ENCODE measurements at regions not wholly inside any gene's neighbourhood (a gene's known extent, or its start where the extent isn't known, plus 50 kb on each side); places are given as distances from the start of the nearest gene placed in this dataset.
"Not testable (repeated sequence)": the region's sequence is repeated elsewhere in the genome, so short reads cannot be mapped to it uniquely, and the experiment has no call there.

- no peak for ATAC-seq
- no peak overlapping the region for H3K4me3 ChIP-seq
- no peak for DNase-seq
- H3K36me3 ChIP-seq (ENCODE audit: low read depth) = no peaks in the 10 kb centered on the region
- peaks cover 9% of the 10 kb centered on the region for H3K4me1 ChIP-seq (ENCODE audit: low read depth)
- intact Hi-C loops (cut with DNase I, micrococcal nuclease) = no loop called here
- no peaks in the 10 kb centered on the region for H3K9me3 ChIP-seq
- TF ChIP-seq, protein P1, sequence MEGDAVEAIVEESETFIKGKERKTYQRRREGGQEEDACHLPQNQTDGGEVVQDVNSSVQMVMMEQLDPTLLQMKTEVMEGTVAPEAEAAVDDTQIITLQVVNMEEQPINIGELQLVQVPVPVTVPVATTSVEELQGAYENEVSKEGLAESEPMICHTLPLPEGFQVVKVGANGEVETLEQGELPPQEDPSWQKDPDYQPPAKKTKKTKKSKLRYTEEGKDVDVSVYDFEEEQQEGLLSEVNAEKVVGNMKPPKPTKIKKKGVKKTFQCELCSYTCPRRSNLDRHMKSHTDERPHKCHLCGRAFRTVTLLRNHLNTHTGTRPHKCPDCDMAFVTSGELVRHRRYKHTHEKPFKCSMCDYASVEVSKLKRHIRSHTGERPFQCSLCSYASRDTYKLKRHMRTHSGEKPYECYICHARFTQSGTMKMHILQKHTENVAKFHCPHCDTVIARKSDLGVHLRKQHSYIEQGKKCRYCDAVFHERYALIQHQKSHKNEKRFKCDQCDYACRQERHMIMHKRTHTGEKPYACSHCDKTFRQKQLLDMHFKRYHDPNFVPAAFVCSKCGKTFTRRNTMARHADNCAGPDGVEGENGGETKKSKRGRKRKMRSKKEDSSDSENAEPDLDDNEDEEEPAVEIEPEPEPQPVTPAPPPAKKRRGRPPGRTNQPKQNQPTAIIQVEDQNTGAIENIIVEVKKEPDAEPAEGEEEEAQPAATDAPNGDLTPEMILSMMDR (IDR thresholded peaks at IDR 0.05) = no peak
Observed at GRCh38 chr6:3912361-3913076, 63.3 kb downstream of the FAM50B start.

- DNase-seq (peak in 1 of 3 donors; percentile 18), ATAC-seq (peak; percentile 80)
- TF ChIP-seq, protein P1 (IDR thresholded peaks at IDR 0.05) = no peak
- peaks cover 9% of the 10 kb centered on the region for H3K4me1 ChIP-seq (ENCODE audit: low read depth)
- H3K36me3 ChIP-seq (ENCODE audit: low read depth) = no peaks in the 10 kb centered on the region
- intact Hi-C loops (cut with DNase I, micrococcal nuclease) = no loop called here
- H3K4me3 ChIP-seq = no peak overlapping the region
- H3K9me3 ChIP-seq = no peaks in the 10 kb centered on the region
Observed at GRCh38 chr6:3913077-3913957, 64.1 kb downstream of the FAM50B start.

DNA sequence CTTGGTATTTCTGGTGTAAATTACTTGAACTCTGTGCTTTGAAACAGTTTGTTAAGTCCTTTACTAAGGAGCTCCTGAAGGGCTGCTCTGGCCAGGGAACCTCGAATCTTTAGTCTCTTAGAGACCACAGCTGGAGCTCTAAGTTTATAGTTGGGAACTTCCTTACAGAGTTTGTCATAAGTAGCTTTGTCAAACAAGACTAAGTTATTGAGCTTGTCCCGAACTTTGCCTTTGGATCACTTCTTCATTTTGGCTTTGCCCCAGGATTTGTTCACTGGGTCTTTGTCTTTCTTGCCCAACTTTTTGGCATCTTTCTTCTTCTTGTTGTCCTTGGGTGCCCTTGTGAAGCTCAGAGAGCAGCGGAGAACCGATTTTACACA, 64.8 kb downstream of the FAM50B start:
- no peak for ATAC-seq
- TF ChIP-seq, protein P1 (IDR thresholded peaks at IDR 0.05) = no peak
- peaks cover 9% of the 10 kb centered on the region for H3K4me1 ChIP-seq (ENCODE audit: low read depth)
- H3K4me3 ChIP-seq = no peak overlapping the region
- intact Hi-C loops (cut with DNase I, micrococcal nuclease) = no loop called here
- H3K9me3 ChIP-seq = no peaks in the 10 kb centered on the region
- DNase-seq = no peak
- no peaks in the 10 kb centered on the region for H3K36me3 ChIP-seq (ENCODE audit: low read depth)

DNA sequence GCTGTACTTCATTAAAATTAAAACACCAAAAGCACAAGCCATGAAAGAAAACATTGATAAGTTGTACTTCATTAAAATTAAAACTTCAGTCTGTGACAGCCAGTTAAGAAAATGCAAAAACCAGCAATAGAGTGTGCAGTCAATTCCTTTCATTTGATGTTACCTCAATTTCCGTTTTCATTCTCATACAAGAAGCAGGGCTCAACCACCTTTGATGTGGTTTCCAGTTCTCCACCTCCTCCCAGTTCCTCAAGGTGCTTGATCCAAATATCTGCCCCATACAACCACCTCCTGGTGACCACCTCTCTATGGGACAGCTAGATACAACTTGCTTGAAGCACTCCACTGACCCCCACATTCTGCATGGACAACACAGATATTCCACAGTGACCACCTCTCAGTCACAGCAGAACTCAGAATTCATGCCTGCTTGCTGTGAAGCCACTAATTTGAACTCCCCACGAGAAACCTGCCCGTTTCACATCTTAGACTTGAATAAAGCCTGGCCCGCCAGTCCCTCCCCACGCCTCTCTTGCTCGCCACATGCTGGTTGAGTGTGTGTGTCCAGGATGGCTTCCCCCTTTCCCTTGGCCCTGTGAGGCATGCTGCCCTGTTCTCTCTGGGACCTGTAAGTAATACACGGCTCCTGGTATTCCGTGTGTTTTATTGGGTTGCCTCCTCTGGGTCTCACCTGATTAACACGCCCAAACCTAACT, 66.1 kb downstream of the FAM50B start:
- TF ChIP-seq, protein P1 (IDR thresholded peaks at IDR 0.05) = no peak

GRCh38 chr6:3916211-3916610, 67.0 kb downstream of the FAM50B start:
- no peak overlapping the region for H3K4me3 ChIP-seq
- H3K36me3 ChIP-seq (ENCODE audit: low read depth) = no peaks in the 10 kb centered on the region
- TF ChIP-seq, protein P1 (IDR thresholded peaks at IDR 0.05) = no peak
- peaks cover 9% of the 10 kb centered on the region for H3K4me1 ChIP-seq (ENCODE audit: low read depth)
- H3K9me3 ChIP-seq = no peaks in the 10 kb centered on the region
- intact Hi-C loops (cut with DNase I, micrococcal nuclease) = no loop called here
- ATAC-seq (no peak), DNase-seq (no peak)

More for the DNA sequence above, 66.1 kb downstream of the FAM50B start:
- no peak overlapping the region for H3K4me3 ChIP-seq
- no peak for DNase-seq
- no peaks in the 10 kb centered on the region for H3K9me3 ChIP-seq
- H3K36me3 ChIP-seq (ENCODE audit: low read depth) = no peaks in the 10 kb centered on the region
- peaks cover 9% of the 10 kb centered on the region for H3K4me1 ChIP-seq (ENCODE audit: low read depth)
- ATAC-seq = no peak
- intact Hi-C loops (cut with DNase I, micrococcal nuclease) = no loop called here

GRCh38 chr6:3916749-3917148, 67.6 kb downstream of the FAM50B start:
- H3K4me1 ChIP-seq (ENCODE audit: low read depth); H3K36me3 ChIP-seq (ENCODE audit: low read depth); H3K9me3 ChIP-seq; ATAC-seq; H3K4me3 ChIP-seq; intact Hi-C loops (cut with DNase I, micrococcal nuclease); DNase-seq: not testable (repeated sequence)

All from mucosa of descending colon (tissue), 3 donors.